Spinal cord (tissue), 9 donors: ENCODE measurements at regions not wholly inside any gene's neighbourhood (a gene's known extent, or its start where the extent isn't known, plus 50 kb on each side); places are given as distances from the start of the nearest gene placed in this dataset.

Source experiments
- DNase-seq, 6 donors: peaks; one replicate each; pipeline versions ENCODE4 v3.0.0 to v3.0.0-alpha.2; 2013 to 2015; ENCODE audit warnings: low spot score in 6 of 6, low read depth in 4 of 6
- H3K27ac ChIP-seq: one replicate; pipeline ENCODE4 v1.5.1; 2013; ENCODE audit warnings: low read depth, low read length, control low read depth
- H3K27me3 ChIP-seq: one replicate; pipeline ENCODE4 v1.6.1; 2013; ENCODE audit warnings: low read length; ENCODE audit not compliant: control insufficient read depth, insufficient read depth
- H3K36me3 ChIP-seq: one replicate; pipeline ENCODE4 v1.6.1; 2013; ENCODE audit warnings: low read length; ENCODE audit not compliant: control insufficient read depth, insufficient read depth
- H3K4me1 ChIP-seq: one replicate; pipeline ENCODE4 v1.6.1; 2013; ENCODE audit warnings: low read length; ENCODE audit not compliant: control insufficient read depth, insufficient read depth
- H3K4me3 ChIP-seq: one replicate; pipeline ENCODE4 v1.5.1; 2013; ENCODE audit warnings: low read depth, low read length, control low read depth
- H3K9me3 ChIP-seq: one replicate; pipeline ENCODE4 v1.6.1; 2013; ENCODE audit warnings: low read length; ENCODE audit not compliant: control insufficient read depth, insufficient read depth
- WGBS: methylation state at CpG from one replicate; pipeline ENCODE4 v1.1.5; 2013; ENCODE audit warnings: missing lambda C conversion rate; ENCODE audit not compliant: insufficient coverage; 5-methylcytosine and 5-hydroxymethylcytosine counted together
- donor health status: healthy.

DNA sequence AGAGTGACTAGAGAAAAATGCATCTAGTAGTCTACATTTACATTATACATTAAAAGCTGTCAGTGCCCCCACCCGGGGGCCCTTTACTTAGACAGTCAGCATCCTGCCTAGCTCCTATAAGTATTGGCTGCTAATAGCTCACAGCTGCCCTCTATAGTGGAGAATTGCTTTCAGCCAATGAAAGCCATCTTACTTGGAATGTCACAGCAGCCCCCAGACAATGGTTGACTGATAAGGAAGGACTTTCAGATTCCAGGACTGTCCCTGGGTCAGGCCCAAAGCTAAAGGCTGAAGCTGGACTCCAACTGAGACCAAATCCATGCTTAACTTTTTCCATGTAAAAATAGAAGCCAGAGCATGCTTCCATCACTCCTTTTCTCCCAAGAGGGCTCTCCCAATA is 196.9 kb downstream of the ANKRD50 start:
- Histone ChIP-seq H3K9me3 (no peaks in the 10 kb centered on the region), H3K27ac (no peak overlapping the region), H3K36me3 (no peaks in the 10 kb centered on the region), H3K4me3 (no peak overlapping the region), H3K4me1 (no peaks in the 10 kb centered on the region), H3K27me3 (no peaks in the 10 kb centered on the region)
- DNase-seq = no peak
- WGBS = 80% methylated on average over 1 of the region's 1 CpG

- no CpG with 5 or more reads among the region's 1 CpG for WGBS
- DNase-seq = peak in 1 of 6 donors; percentile 52
These were observed 193.3 kb downstream of the ANKRD50 start for GRCh38 chr4:124519196-124519595.

DNA sequence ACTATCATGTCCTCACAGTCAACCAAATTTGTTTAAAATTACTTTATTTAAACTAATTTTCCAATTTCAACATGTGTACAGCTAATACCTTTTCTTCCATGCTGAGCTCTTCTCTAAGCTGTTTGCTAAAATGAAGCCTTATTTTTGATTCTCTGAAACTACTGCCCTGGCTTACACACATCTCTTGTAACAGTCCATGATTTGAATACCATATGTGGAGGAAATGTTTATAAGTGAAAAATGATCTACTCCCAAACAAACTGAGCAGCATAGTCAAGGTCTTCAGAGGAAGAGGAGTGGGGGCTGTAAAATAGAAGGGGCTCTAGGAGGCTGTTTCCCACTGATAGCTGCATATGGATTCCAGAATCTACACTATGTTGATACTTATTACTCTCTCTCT is 188.7 kb downstream of the ANKRD50 start:
- Histone ChIP-seq H3K4me3 (no peak overlapping the region), H3K36me3 (no peaks in the 10 kb centered on the region), H3K27ac (no peak overlapping the region), H3K4me1 (no peaks in the 10 kb centered on the region), H3K27me3 (no peaks in the 10 kb centered on the region), H3K9me3 (no peaks in the 10 kb centered on the region)
- DNase-seq = no peak

More at GRCh38 chr4:124519196-124519595, 193.3 kb downstream of the ANKRD50 start:
- Histone ChIP-seq H3K27me3 (no peaks in the 10 kb centered on the region), H3K27ac (no peak overlapping the region), H3K4me3 (no peak overlapping the region), H3K4me1 (no peaks in the 10 kb centered on the region), H3K36me3 (no peaks in the 10 kb centered on the region), H3K9me3 (no peaks in the 10 kb centered on the region)

- H3K36me3 ChIP-seq = no peaks in the 10 kb centered on the region
- no peak overlapping the region for H3K27ac ChIP-seq
- no peak overlapping the region for H3K4me3 ChIP-seq
- DNase-seq = no peak
- H3K27me3 ChIP-seq = no peaks in the 10 kb centered on the region
- WGBS = 100% methylated on average over 1 of the region's 4 CpGs
- no peaks in the 10 kb centered on the region for H3K4me1 ChIP-seq
- H3K9me3 ChIP-seq = no peaks in the 10 kb centered on the region
These were observed 187.0 kb downstream of the ANKRD50 start for GRCh38 chr4:124525524-124525923.

GRCh38 chr4:124526331-124526730 is 186.2 kb downstream of the ANKRD50 start:
- no CpG with 5 or more reads among the region's 2 CpGs for WGBS
- peak overlapping the region; percentile 29 for H3K27ac ChIP-seq
- H3K4me3 ChIP-seq = no peak overlapping the region
- H3K4me1 ChIP-seq = no peaks in the 10 kb centered on the region
- DNase-seq = peak in 1 of 6 donors; percentile 52
- no peaks in the 10 kb centered on the region for H3K36me3 ChIP-seq
- H3K9me3 ChIP-seq = no peaks in the 10 kb centered on the region
- H3K27me3 ChIP-seq = no peaks in the 10 kb centered on the region

DNA sequence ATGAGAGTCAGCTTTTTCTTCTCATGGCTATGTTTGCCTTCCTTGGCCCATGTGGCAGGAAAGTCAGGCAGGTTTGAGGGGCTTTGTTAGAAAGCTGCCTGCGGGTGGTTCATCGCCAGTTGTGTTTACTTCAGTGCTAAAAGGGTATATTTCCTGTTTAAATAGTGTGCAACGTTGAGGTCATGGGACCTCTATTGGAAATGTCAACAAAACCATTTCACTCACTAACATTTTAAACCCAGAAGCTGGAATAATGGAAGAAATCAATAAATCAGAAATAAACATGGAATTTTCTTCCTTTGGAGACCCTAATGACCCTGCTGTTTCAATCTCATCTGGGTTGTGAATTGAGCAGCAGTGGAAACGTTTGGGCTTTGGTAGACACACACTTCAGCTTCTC is 185.8 kb downstream of the ANKRD50 start:
- H3K27ac ChIP-seq = no peak overlapping the region
- no peak for DNase-seq
- WGBS = no CpG with 5 or more reads among the region's 4 CpGs
- no peaks in the 10 kb centered on the region for H3K36me3 ChIP-seq
- no peak overlapping the region for H3K4me3 ChIP-seq
- no peaks in the 10 kb centered on the region for H3K9me3 ChIP-seq
- H3K4me1 ChIP-seq = no peaks in the 10 kb centered on the region
- no peaks in the 10 kb centered on the region for H3K27me3 ChIP-seq

- Histone ChIP-seq H3K27me3 (no peaks in the 10 kb centered on the region), H3K4me1 (no peaks in the 10 kb centered on the region), H3K27ac (no peak overlapping the region), H3K36me3 (no peaks in the 10 kb centered on the region), H3K4me3 (no peak overlapping the region), H3K9me3 (no peaks in the 10 kb centered on the region)
- DNase-seq = no peak
- WGBS = no CpG with 5 or more reads among the region's 3 CpGs
These were observed 185.2 kb downstream of the ANKRD50 start for GRCh38 chr4:124527364-124527763.

DNA sequence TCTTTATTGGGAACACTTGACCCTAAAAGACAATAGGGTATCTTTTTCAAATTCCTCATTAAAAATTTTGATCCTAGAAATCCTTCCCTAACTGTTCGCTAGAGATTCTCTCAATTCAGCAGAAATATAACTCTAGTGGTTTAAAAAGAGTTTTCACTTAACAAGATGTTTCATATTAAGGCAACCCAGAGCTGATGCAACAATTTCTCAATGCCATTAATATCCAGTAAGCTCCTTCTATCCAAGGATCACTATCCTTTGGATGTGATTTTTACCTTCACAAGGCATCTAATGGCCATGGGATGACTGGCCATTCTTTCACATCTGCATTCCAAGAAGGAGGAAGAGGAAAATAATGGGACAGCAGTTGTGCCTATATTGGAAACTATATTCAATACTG is 183.4 kb downstream of the ANKRD50 start:
- Histone ChIP-seq H3K27ac (no peak overlapping the region), H3K27me3 (no peaks in the 10 kb centered on the region), H3K9me3 (no peaks in the 10 kb centered on the region), H3K36me3 (no peaks in the 10 kb centered on the region), H3K4me1 (no peaks in the 10 kb centered on the region), H3K4me3 (no peak overlapping the region)
- WGBS = no CpG with 5 or more reads among the region's 1 CpG
- no peak for DNase-seq

GRCh38 chr4:124530464-124531077 is 182.0 kb downstream of the ANKRD50 start:
- no peaks in the 10 kb centered on the region for H3K27me3 ChIP-seq
- no peaks in the 10 kb centered on the region for H3K4me1 ChIP-seq
- no peak overlapping the region for H3K27ac ChIP-seq
- no peaks in the 10 kb centered on the region for H3K36me3 ChIP-seq
- WGBS = no CpG with 5 or more reads among the region's 5 CpGs
- no peak overlapping the region for H3K4me3 ChIP-seq
- no peaks in the 10 kb centered on the region for H3K9me3 ChIP-seq
- no peak for DNase-seq

- peak in 1 of 6 donors; percentile 60 for DNase-seq
- WGBS = no CpG with 5 or more reads among the region's 2 CpGs
- Histone ChIP-seq H3K36me3 (no peaks in the 10 kb centered on the region), H3K27me3 (no peaks in the 10 kb centered on the region), H3K4me1 (no peaks in the 10 kb centered on the region), H3K9me3 (no peaks in the 10 kb centered on the region), H3K27ac (no peak overlapping the region), H3K4me3 (no peak overlapping the region)
These were observed 178.4 kb downstream of the ANKRD50 start for GRCh38 chr4:124534131-124534530.
